ENCODE measurements at regions not wholly inside any gene's neighbourhood (a gene's known extent, or its start where the extent isn't known, plus 50 kb on each side); places are given as distances from the start of the nearest gene placed in this dataset.

DNA sequence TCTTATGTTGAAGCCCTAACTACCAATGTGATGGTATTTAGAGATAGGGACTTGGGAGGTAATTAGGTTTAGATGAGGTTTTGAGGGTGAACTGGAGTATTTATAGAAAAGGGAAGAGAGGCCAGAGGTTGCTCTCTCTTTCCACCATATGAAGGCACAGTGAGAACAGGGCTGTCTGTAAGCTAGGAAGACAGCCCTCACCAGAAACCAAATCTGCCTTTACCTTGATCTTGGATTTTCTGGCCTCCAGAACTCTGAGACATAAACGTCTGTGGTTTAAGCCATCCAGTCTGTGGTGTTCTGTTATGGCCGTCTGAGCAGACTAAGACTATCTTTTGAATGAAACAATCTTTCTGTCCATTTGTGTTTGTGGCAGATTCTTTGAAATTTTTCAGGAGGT is 223.7 kb downstream of the PDHA2 start:
- TF ChIP-seq, protein P1, sequence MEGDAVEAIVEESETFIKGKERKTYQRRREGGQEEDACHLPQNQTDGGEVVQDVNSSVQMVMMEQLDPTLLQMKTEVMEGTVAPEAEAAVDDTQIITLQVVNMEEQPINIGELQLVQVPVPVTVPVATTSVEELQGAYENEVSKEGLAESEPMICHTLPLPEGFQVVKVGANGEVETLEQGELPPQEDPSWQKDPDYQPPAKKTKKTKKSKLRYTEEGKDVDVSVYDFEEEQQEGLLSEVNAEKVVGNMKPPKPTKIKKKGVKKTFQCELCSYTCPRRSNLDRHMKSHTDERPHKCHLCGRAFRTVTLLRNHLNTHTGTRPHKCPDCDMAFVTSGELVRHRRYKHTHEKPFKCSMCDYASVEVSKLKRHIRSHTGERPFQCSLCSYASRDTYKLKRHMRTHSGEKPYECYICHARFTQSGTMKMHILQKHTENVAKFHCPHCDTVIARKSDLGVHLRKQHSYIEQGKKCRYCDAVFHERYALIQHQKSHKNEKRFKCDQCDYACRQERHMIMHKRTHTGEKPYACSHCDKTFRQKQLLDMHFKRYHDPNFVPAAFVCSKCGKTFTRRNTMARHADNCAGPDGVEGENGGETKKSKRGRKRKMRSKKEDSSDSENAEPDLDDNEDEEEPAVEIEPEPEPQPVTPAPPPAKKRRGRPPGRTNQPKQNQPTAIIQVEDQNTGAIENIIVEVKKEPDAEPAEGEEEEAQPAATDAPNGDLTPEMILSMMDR (conservative IDR thresholded peaks at IDR 0.05) = no peak
- TF ChIP-seq ZFX (IDR thresholded peaks at IDR 0.05) = no peak
